PC-3 (cell line): ENCODE measurements at regions not wholly inside any gene's neighbourhood (a gene's known extent, or its start where the extent isn't known, plus 50 kb on each side); places are given as distances from the start of the nearest gene placed in this dataset.
A peak's percentile ranks its signal among the peaks of the same experiment; 100 is the strongest.
"Not testable (repeated sequence)": the region's sequence is repeated elsewhere in the genome, so short reads cannot be mapped to it uniquely, and the experiment has no call there.

Source experiments
- ATAC-seq: fragments of 200-7000 bp; cut with Tn5 transposase; 2 replicates; pipeline ENCODE4 v1.9.1; 2020; ENCODE audit warnings: mild to moderate bottlenecking, moderate library complexity
- BruUV-seq: library from RNA; stranded (reverse); fragments of 400-500 nt; replicated peaks from 2 replicates; lab custom pipeline; 2021; lab: Mats Ljungman, UMichigan
- CTCF ChIA-PET: fragments of 300-600 bp; sonication (Branson Sonifier 250); formaldehyde crosslinking; loops from one replicate; lab custom pipeline; 2022; ENCODE audit warnings: antibody characterized with exemption; lab: Charles Lee
- POLR2A ChIA-PET: fragments of 300-600 bp; sonication (Branson Sonifier 250); formaldehyde crosslinking; loops from one replicate; lab custom pipeline; 2022; ENCODE audit warnings: antibody characterized with exemption; ENCODE audit not compliant: unreplicated experiment; lab: Charles Lee
- DNase-seq: peaks from one replicate; pipeline ENCODE4 v3.0.0-alpha.2; 2015
- H2AFZ ChIP-seq: fragments of 300-600 bp; sonication (generic); 2 replicates; pipeline ENCODE4 v1.6.0; 2016; ENCODE audit warnings: antibody characterized with exemption, low read length
- H3F3A ChIP-seq: fragments of 300-600 bp; sonication (generic); one replicate; pipeline ENCODE4 v1.6.0; 2017; ENCODE audit warnings: antibody characterized with exemption, low read length, control low read depth, mild to moderate bottlenecking; ENCODE audit not compliant: unreplicated experiment
- H3K27ac ChIP-seq: fragments of 300-600 bp; sonication (generic); 2 replicates; pipeline ENCODE4 v1.5.1; 2016; ENCODE audit warnings: mild to moderate bottlenecking, low read length
- H3K27me3 ChIP-seq: fragments of 300-600 bp; sonication (generic); 2 replicates; pipeline ENCODE4 v1.6.1; 2016; ENCODE audit warnings: low read length, mixed read lengths
- H3K36me3 ChIP-seq: fragments of 300-600 bp; sonication (generic); 2 replicates; pipeline ENCODE4 v1.6.1; 2016; ENCODE audit warnings: low read depth, mixed run types, low read length, mixed read lengths
- H3K4me1 ChIP-seq: fragments of 300-600 bp; sonication (generic); 2 replicates; pipeline ENCODE4 v1.5.1; 2016; ENCODE audit warnings: low read length; ENCODE audit not compliant: insufficient read depth
- H3K4me2 ChIP-seq: fragments of 300-600 bp; sonication (generic); 2 replicates; pipeline ENCODE4 v1.6.0; 2016; ENCODE audit warnings: low read length
- H3K4me3 ChIP-seq: fragments of 300-600 bp; sonication (generic); 2 replicates; pipeline ENCODE4 v1.5.1; 2016; ENCODE audit warnings: mild to moderate bottlenecking, low read length, mixed read lengths
- H3K79me2 ChIP-seq: fragments of 300-600 bp; sonication (generic); 2 replicates; pipeline ENCODE4 v1.6.1; 2017; ENCODE audit warnings: low read length, mixed read lengths
- H3K9ac ChIP-seq: fragments of 300-600 bp; sonication (generic); 2 replicates; pipeline ENCODE4 v1.6.0; 2016; ENCODE audit warnings: mild to moderate bottlenecking, low read length
- H3K9me2 ChIP-seq: fragments of 300-600 bp; sonication (generic); replicated peaks from 2 replicates; pipeline ENCODE4 v1.6.1; 2016; ENCODE audit warnings: mixed run types, low read length, mixed read lengths
- H3K9me3 ChIP-seq: fragments of 300-600 bp; sonication (generic); 2 replicates; pipeline ENCODE4 v1.6.1; 2016; ENCODE audit warnings: low read length, mixed read lengths
- H4K20me1 ChIP-seq: fragments of 300-600 bp; sonication (generic); 2 replicates; pipeline ENCODE4 v1.6.1; 2016; ENCODE audit warnings: low read length, mixed read lengths
- EZH2phosphoT487 ChIP-seq: fragments of 300-600 bp; sonication (generic); IDR thresholded peaks from 2 replicates; pipeline ENCODE4 v1.6.1; 2018; ENCODE audit warnings: mild to moderate bottlenecking, antibody characterized with exemption, low read length, borderline replicate concordance
- intact Hi-C: fragments of 100-400 bp; cut with micrococcal nuclease; formaldehyde crosslinking; loops from 2 replicates; pipeline ENCODE4 v1.9.0; 2023
- TF ChIP-seq, protein P1 (sequence below): fragments of 300-600 bp; sonication (generic); conservative IDR thresholded peaks from 2 replicates; pipeline ENCODE4 v1.5.1; 2017; ENCODE audit warnings: antibody characterized with exemption, low read depth, mild to moderate bottlenecking, low read length

DNA sequence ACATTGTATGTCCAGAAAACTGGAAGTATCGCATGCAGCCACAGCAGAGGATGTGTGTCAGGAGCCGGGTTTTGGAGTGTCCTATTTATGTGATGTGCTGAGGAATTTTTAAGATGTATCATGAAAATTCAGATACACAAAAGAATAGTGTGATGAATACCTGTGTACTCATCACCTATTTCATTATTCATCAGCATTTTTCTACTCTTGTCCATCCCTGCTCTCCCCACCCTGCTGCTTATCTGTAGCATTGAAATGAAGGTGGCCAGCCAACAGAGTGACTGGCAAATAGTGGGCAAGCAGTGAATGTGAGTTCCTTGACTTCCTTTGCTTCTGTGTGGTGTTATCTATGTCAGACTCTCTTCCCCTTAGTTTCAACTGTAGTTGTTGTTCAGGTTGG is 108.7 kb upstream of the NUTM2F start:
- H3K9ac ChIP-seq, DNase-seq, H3K27me3 ChIP-seq, H3K9me3 ChIP-seq, CTCF ChIA-PET, intact Hi-C loops, H3K9me2 ChIP-seq, POLR2A ChIA-PET, H3F3A ChIP-seq, H3K4me3 ChIP-seq, ATAC-seq, H2AFZ ChIP-seq, H4K20me1 ChIP-seq, H3K79me2 ChIP-seq, H3K36me3 ChIP-seq, H3K4me1 ChIP-seq, H3K4me2 ChIP-seq, H3K27ac ChIP-seq, BruUV-seq: not testable (repeated sequence)

DNA sequence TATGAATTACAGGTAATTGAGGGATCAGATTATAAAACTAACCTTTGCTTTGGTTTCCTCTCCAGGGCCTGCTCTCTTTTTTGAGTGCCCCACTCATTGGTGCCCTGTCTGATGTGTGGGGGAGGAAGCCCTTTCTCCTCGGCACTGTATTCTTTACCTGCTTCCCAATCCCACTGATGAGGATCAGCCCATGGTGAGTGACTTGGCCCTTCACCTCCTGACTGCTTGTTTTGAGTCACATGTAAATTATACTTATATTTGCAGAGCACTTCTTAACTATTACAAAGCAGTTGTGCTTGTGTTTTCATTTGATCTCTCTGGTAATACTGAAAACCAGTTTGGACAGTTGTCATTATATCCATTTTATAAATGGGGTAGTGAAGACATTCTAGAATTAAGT is 109.9 kb upstream of the NUTM2F start:
- H3K4me1 ChIP-seq, H3K27me3 ChIP-seq, intact Hi-C loops, H4K20me1 ChIP-seq, H3K36me3 ChIP-seq, DNase-seq, H3K9ac ChIP-seq, H2AFZ ChIP-seq, H3K9me3 ChIP-seq, POLR2A ChIA-PET, H3K79me2 ChIP-seq, CTCF ChIA-PET, BruUV-seq, H3K9me2 ChIP-seq, H3F3A ChIP-seq, H3K4me3 ChIP-seq: not testable (repeated sequence)
- peak; percentile 90 for ATAC-seq
- H3K27ac ChIP-seq = peak overlapping the region; percentile 39; the same call in 1 of the 2 replicates
- H3K4me2 ChIP-seq = peak overlapping the region; percentile 44; the same call in 1 of the 2 replicates

DNA sequence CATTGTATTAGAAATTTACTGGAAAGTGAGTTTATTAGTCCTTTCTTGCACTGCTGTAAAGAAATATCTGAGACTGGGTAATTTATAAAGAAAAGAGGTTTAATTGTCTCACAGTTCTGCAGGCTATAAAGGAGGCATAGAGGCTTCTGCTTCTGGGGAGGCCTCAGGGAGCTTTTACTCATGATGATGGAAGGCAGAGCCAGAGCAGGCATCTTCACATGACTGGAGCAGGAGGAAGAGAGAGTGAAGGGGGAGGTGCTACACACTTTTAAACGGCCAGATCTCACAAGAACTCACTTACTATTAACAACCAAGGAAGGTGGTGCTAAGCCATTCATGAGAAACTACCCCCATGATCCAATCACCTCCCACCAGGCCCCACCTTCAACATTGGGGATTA is 112.7 kb upstream of the NUTM2F start:
- H3K9me2 ChIP-seq, H4K20me1 ChIP-seq, POLR2A ChIA-PET, CTCF ChIA-PET, H3K9ac ChIP-seq, H3K4me1 ChIP-seq, H3K27me3 ChIP-seq, H2AFZ ChIP-seq, H3K36me3 ChIP-seq, H3K4me3 ChIP-seq, DNase-seq, H3K9me3 ChIP-seq, H3K79me2 ChIP-seq, H3K4me2 ChIP-seq, H3F3A ChIP-seq, H3K27ac ChIP-seq, intact Hi-C loops, ATAC-seq: not testable (repeated sequence)
- BruUV-seq = TSS peak; percentile 14

DNA sequence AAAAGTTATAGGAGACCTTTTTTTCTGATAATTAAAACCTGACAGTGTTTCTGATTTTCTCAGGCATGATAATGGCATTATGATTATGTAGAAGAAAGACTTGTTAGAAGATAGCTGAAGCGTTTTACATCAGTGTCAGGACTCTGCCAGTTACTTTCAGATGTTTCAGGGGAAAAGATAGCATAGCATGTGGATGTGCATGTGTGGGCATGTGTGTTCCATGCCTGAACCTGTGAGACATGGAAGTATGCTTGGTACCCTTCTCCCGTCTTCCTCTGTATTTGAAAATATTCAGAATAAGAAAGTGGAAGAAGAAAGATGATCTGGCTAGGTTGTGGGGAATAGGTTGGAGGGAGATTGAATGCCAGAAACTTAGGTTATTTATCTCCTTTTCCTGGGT is 113.1 kb upstream of the PCAT7 start:
- ATAC-seq (no peak), DNase-seq (no peak)
- intact Hi-C loops = no loop called here
- ChIA-PET CTCF (no interaction called here), POLR2A (no interaction called here)
- TF ChIP-seq EZH2phosphoT487 = no peak
- TF ChIP-seq, protein P1, sequence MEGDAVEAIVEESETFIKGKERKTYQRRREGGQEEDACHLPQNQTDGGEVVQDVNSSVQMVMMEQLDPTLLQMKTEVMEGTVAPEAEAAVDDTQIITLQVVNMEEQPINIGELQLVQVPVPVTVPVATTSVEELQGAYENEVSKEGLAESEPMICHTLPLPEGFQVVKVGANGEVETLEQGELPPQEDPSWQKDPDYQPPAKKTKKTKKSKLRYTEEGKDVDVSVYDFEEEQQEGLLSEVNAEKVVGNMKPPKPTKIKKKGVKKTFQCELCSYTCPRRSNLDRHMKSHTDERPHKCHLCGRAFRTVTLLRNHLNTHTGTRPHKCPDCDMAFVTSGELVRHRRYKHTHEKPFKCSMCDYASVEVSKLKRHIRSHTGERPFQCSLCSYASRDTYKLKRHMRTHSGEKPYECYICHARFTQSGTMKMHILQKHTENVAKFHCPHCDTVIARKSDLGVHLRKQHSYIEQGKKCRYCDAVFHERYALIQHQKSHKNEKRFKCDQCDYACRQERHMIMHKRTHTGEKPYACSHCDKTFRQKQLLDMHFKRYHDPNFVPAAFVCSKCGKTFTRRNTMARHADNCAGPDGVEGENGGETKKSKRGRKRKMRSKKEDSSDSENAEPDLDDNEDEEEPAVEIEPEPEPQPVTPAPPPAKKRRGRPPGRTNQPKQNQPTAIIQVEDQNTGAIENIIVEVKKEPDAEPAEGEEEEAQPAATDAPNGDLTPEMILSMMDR = no peak
- peaks cover 7% of the 10 kb centered on the region for H3K4me1 ChIP-seq
- no peaks in the 10 kb centered on the region for H4K20me1 ChIP-seq
- no peaks in the 10 kb centered on the region for H3K9me2 ChIP-seq
- H3F3A ChIP-seq = no peaks in the 10 kb centered on the region
- H3K79me2 ChIP-seq = peaks cover 8% of the 10 kb centered on the region; the same call in 1 of the 2 replicates
- no TSS peak for BruUV-seq
- no peak overlapping the region for H3K4me2 ChIP-seq
- no peak overlapping the region for H3K27ac ChIP-seq
- no peaks in the 10 kb centered on the region for H3K27me3 ChIP-seq
- H3K4me3 ChIP-seq = no peak overlapping the region
- no peak overlapping the region for H2AFZ ChIP-seq
- H3K9me3 ChIP-seq = no peaks in the 10 kb centered on the region
- peaks cover 5% of the 10 kb centered on the region; the same call in 1 of the 2 replicates for H3K36me3 ChIP-seq
- no peak overlapping the region for H3K9ac ChIP-seq
